ENCODE measurements at regions not wholly inside any gene's neighbourhood (a gene's known extent, or its start where the extent isn't known, plus 50 kb on each side); places are given as distances from the start of the nearest gene placed in this dataset.

DNA sequence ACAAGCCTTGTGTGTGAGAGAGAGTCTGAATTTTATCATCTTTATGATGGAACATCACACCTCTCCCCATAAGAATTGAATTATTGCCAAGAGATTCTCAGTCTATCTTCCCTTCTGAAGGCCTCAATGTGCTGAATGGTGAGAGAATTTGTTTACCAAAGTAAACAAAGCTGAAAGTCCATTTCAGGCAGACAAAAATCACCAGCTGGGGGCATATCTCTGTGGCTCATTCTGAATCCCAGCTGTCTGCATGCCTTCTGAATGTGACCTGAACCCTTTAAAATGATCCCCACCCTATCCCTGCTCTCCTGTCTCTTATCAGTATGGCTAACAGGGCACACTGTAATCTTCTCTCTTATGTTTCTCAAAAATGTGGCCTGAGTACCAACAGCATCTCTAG lies 99.1 kb upstream of the CAMK1G start:
- TF ChIP-seq, protein P1, sequence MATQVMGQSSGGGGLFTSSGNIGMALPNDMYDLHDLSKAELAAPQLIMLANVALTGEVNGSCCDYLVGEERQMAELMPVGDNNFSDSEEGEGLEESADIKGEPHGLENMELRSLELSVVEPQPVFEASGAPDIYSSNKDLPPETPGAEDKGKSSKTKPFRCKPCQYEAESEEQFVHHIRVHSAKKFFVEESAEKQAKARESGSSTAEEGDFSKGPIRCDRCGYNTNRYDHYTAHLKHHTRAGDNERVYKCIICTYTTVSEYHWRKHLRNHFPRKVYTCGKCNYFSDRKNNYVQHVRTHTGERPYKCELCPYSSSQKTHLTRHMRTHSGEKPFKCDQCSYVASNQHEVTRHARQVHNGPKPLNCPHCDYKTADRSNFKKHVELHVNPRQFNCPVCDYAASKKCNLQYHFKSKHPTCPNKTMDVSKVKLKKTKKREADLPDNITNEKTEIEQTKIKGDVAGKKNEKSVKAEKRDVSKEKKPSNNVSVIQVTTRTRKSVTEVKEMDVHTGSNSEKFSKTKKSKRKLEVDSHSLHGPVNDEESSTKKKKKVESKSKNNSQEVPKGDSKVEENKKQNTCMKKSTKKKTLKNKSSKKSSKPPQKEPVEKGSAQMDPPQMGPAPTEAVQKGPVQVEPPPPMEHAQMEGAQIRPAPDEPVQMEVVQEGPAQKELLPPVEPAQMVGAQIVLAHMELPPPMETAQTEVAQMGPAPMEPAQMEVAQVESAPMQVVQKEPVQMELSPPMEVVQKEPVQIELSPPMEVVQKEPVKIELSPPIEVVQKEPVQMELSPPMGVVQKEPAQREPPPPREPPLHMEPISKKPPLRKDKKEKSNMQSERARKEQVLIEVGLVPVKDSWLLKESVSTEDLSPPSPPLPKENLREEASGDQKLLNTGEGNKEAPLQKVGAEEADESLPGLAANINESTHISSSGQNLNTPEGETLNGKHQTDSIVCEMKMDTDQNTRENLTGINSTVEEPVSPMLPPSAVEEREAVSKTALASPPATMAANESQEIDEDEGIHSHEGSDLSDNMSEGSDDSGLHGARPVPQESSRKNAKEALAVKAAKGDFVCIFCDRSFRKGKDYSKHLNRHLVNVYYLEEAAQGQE (IDR thresholded peaks at IDR 0.05; ENCODE audit: low read depth) = no peak
- TF ChIP-seq EP300 (IDR thresholded peaks at IDR 0.05; ENCODE audit: borderline replicate concordance) = no peak
- no peak for TF ChIP-seq CEBPB (IDR thresholded peaks at IDR 0.05)
- TF ChIP-seq TAF1 (IDR thresholded peaks at IDR 0.05; ENCODE audit: low read depth) = no peak
- no peak for TF ChIP-seq USF1 (IDR thresholded peaks at IDR 0.05)
- TF ChIP-seq YY1 (IDR thresholded peaks at IDR 0.05; ENCODE audit: low read depth) = no peak

Measured in Ishikawa (cell line).